Hematopoietic multipotent progenitor cell treated with erythropoietin and hydrocortisone succinate and interleukin-3 and kit ligand, for 8 days (in vitro differentiated cells): ENCODE measurements at regions not wholly inside any gene's neighbourhood (a gene's known extent, or its start where the extent isn't known, plus 50 kb on each side); places are given as distances from the start of the nearest gene placed in this dataset.

Experiments used
- DNase-seq: peaks from one replicate; pipeline ENCODE4 v3.0.0-alpha.2; 2015

DNA sequence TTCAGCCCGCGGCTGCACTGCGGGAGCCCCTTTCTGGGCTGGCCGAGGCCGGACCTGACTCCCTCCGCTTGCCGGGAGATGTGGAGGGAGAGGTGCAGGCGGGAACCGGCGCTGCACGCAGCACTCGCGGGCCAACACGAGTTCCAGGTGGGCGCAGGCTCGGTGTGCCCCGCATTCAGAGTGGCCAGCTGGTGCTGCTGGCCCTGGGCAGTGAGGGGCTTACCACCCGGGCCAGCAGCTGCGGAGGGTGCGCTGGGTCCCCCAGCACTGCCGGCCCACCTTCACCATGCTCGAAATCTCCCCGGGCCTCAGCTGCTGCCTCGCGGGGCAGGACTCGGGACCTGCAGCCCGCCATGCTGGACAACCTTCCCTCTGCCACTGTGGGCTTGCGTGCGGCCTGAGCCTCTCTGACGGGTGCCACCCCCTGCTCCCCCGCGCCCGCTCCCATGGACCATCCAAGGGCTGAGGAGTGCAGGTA lies 733.5 kb upstream of the CCDC54 start:
- DNase-seq = no peak

DNA sequence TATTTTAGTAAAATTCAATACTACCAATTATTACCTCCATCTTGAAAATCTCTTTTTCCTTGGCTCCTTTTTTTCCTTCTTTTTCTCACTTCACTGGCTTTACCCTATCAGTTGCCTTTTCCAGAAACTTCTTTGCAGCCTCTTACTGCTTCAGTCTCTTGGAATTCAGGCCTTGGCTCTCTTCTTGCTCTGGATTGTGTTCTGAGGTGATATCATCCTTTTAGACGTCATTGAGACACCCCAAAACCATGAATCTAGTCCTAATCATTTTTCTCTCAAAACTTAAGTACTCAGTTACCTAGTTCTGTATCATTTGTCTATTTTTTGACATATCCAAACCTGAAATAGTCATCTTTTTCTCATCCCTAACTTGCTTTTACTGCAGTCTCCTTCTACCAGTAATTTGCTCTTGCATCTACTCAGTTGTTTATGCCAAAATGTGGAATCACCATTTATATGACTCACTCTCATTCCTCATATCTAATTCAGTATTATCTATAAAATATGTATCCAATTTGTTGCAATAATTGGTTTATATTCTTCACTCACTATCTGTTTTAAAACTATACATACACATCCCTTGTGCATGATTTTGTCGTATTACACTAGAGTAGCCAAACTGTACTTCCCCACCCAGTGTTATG lies 703.2 kb upstream of the CCDC54 start:
- no peak for DNase-seq

DNA sequence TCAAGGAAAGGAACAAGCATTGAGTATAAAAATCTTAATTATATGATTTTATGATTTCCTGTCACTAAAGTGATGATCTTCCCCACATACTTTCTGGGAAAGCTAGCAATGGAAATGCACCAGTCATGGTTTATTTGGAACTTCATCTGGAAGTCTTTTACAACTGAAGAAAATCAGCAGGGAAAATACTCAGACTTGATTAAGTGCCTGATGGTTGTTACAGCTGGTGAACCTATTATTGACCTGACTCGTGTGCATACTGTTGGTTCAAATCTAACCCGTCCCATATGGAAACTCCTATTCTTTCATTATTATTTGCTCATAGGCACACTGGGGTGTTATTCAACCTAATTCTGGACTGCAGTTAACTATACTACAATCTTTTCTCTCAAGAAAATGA lies 701.8 kb upstream of the CCDC54 start:
- DNase-seq = no peak

DNA sequence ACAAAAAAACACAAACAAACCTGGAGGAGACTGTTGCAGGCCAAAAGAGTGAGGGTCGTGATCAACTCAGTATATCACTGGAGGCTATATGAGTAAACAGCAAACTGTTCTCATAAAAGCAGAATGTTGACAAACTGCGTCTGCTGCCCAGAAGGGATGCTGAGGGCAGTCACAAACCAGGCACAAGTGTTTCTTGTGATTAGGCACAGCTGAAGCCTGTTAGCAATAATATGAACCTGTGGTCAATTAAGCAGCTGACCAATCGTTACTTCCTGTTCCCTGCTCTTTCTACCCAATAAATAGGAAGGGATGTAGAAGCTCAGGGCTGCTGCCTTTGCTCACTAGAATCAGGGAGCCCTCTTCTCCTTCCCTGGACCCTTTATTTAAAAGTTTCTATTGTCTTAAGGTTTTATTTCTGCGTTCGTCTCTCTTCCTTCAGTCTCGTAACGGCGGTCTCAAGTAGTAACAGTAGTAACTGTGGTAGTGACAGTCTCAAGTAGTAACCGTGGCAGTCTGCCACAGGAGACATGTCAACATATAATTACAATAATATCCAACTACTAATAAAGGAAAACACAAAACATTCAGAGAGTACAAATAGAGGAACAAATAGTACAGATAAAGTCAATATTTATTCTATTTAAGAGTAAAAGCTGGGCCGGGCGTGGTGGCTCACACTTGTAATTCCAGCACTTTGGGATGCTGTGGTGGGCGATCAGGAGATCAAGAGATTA lies 698.4 kb upstream of the CCDC54 start:
- no peak for DNase-seq

DNA sequence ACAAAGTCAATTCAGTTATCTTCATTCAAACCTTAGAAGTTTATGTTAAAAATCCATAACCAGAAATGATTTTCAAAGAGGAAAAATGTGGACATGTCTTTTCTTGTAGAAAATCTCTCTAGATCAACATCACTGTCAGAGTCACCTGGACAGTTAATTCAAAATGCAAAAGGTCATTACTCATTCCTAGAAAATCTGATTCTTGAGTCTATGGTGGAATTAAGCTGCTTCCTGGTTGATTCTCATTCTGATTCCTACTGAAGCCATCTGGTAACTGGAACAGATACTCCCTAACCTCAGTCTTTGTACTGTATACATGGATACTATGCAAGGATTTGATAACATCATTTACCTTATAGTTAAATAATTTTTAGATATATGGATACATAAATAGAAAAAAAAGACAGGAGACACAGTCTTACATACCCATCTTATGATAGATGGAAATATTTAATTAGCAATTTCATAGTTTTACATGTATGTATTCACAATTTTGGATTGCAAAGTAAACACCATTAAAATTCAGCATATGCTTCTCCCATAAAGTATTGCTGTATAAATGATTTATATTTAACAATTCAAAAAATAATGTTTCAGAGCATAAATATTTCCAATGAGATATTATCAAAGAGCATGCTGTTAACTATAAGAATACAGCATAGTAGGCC lies 693.2 kb upstream of the CCDC54 start:
- no peak for DNase-seq

DNA sequence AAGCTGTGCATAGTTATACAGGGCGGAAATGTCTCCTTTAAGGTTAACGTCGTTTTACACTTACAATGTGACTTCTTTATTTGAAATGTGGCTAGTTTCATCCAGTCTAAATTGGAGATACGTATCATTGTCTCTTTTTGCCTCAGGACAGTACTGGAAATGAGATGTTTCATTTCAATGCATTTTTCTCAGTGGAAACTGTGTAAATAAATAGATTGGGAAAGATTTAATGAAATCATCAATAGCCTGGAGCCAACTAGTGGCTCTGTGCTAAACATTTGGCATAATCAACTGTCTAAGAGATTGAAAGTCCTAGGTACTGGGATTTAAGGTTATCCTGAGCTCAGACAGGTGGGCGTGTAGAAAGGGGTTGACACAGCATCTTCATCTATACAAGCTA lies 691.5 kb upstream of the CCDC54 start:
- DNase-seq = no peak

DNA sequence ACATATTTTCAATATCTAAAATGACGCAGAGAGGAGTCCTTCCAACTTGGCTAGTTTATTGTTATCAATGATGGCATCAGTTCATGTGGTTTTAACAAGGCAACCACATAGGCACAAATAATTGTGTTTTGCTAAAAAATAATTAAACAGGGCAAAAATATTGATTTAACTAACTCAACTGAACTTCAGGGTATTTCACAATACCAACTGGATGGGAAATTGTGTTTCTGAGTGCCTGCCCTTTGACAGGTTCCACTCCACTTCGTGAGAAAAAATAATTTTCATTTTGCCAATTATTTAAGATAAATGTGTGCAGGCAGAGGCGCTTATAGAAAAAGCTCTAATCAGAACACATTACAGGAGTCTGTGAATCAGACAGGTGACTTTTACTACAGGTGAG lies 689.3 kb upstream of the CCDC54 start:
- DNase-seq = no peak

DNA sequence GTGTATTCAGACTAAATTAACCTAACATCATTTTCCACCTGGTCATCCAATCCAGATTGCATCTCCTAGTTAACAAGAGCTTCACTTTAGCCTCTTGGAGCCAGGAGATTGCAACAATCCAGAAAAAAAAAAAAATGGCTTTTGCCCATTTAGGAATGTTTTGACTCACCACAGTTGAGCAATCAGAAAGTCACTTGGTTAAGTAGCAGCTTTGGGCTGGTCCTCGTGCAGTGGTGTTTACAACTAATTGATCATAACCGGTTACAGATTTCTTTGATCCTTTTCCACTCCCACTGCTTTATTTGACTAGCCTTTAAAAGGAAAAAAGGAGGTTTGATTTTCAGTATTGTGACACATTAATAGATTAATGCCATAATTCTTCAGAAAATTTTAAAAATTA lies 688.8 kb upstream of the CCDC54 start:
- DNase-seq = no peak

DNA sequence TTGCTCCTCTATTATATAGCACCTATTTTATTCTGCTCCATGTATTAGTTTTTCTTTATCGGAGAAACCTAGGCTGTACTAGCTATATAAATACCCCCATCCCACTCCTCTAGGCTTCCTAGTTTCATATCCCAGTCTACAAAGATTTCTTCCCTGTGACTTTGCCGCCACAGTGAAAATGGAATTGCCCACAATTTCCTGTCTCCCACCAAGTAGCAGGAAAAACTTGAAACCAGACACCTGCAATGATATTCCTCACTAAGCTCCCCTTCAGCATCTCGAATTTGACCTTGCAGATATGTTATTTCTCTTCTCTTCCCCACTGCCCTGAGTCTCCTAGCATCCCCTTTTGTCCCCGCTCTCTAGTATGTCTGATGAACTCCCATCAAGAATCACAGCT lies 685.8 kb upstream of the CCDC54 start:
- DNase-seq = no peak

DNA sequence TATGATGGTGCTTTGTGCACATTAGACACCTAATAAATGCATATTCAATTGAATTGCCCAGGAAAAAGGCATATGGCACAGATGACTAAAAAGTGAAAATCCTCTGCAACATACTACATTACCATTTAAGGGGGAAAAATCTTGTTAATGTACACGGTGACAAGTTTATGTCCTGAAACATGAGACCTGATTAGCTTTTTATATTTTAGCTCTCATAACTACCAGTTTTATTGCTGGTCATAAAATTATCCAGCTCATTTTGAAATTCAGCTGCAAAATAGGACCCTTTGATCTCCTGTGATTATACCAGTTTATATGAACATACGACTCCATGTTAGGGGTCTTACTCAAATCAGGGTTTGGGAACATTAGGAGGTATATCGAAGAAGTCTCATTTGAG lies 684.6 kb upstream of the CCDC54 start:
- DNase-seq = no peak

DNA sequence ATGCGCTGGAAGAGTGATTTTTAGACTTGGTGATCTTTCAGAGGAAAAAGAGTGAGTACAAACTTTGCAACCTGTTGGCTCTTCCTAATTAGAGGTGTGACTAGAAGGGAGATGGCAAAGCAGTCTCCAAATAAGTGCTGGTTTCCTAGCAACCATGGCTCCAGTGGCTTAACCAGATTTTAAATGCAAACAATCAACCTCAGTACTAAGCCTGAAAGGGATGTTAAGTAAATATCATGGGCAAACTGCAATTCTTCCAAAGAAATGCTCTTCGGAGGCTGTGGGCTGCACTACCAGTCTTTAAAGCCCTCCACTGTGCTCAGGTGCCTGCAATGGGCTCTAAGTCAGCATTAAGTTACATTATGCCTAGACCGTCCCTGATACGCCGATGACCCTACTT lies 678.1 kb upstream of the CCDC54 start:
- no peak for DNase-seq

DNA sequence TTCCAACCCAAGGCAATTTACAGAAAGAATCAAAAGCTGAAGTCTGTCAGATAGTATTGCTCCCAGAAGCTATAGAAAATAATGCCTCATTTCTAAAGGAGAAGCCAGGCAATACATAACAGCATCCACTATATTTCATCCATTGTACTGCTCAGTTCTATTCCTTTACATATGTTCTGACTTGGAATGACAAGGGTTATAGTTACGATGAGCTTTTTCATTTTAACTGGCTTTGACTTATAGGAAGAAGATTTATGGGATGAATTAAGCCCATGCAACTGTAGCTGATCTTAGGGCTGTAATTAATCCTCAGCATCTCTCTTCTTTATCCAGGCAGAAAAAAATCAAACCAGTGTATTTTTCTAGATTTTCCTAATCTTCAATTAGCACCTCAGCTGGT lies 676.3 kb upstream of the CCDC54 start:
- no peak for DNase-seq

DNA sequence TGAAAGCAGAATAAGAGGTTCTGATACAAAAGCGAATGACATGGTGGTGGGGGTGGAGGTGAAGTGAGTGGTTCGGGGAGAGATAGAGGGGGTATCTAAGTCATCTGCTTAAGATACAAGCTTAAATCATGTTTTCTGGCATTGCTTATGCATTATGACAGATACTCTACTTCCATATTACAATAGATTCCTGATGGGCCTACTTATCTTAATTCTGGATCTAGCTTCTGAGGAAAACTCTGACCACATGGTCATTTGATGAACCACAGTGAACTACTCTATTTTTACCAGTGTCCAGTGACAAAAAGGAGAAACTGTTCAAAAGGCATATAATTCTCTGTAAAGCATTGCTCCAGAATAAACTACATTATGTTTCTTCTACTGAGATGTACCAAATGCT lies 673.7 kb upstream of the CCDC54 start:
- no peak for DNase-seq

DNA sequence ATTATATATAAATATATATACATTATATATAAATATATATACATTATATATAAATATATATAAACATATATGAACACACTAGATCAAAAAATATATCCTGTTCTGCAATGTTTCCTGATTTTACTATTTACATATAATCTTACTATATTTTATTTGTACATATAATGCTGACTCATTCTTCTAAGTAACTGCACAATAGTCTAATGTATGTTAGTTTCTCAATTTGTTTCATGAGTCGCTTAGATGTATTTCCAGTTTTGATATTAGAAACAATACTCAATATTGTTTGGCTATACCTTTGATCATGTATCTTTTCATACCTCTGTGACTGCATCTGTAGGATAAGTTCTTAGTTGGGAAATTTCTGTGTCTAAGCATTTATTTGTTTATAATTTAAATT lies 669.9 kb upstream of the CCDC54 start:
- DNase-seq = no peak

DNA sequence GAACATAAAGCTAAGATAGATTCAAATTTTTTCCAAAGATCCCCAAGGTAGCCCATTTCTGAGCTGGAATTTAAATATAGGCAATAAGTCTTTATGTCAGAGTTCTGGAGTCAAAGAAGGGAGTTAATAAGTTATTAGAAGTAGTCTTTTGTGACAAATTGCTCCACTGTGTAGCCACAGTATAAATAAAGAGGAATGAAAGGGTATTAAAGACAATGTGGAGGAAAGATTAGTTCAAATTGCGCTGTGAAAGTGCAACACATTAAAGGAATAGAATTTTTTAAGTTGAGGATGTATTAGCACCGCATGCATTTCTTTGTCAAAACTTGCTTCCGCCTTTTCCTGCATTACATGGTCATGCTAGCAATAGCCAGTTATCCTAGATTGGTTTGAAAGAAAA lies 666.6 kb upstream of the CCDC54 start:
- no peak for DNase-seq

DNA sequence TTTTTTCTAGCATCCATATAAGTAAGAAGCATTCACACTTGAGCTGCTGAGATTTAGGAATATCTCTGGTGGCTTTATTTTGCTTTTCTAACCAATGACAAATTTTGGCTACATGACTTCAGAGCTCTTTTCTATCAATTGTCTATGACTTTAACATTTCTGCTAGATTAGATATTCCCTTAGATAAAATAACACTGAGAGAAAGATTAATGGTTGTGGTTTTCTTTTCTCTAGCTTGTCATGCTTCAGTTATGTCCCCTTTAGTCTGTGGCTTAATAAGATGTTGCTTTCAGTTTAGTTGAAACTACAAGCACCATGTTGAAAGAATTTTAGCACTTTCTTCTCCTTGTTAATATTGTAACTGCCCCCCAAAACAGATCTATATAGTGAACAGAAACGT lies 665.6 kb upstream of the CCDC54 start:
- no peak for DNase-seq

DNA sequence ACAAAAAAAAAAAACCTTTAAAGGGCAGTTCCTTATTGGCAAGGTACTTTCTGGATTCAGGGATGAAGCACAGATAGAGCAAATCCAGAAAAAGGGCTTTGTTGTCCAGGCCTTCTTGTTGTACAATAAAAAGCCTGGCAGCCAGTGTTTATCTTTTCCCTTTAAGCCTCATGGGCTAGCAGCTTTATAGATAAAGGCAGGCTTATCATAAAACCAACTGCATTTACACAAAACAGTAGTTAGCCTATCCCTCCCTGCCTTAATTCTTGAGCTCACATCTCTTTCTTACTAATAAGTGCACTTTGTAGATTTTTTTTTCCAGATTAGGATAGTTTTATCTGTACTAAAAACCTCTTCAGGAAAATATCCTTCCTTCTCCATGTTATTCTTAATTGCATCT lies 662.8 kb upstream of the CCDC54 start:
- DNase-seq = no peak

DNA sequence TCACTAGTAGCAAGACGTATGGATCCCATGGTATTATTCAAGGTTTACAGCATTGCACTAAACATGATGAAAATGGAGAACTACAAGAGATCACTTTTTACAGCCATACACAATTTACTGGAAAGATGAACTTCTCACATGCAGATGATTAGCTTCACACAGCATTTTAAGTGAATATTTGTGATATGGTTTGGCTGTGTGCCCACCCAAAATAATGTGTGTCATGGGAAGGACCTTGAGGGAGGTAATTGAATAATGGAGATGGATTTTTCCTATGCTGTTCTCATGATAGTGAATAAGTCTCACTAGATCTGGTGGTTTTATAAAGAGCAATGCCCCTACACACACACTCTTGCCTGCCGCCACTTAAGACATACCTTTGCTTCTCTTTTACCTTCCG lies 662.0 kb upstream of the CCDC54 start:
- no peak for DNase-seq

DNA sequence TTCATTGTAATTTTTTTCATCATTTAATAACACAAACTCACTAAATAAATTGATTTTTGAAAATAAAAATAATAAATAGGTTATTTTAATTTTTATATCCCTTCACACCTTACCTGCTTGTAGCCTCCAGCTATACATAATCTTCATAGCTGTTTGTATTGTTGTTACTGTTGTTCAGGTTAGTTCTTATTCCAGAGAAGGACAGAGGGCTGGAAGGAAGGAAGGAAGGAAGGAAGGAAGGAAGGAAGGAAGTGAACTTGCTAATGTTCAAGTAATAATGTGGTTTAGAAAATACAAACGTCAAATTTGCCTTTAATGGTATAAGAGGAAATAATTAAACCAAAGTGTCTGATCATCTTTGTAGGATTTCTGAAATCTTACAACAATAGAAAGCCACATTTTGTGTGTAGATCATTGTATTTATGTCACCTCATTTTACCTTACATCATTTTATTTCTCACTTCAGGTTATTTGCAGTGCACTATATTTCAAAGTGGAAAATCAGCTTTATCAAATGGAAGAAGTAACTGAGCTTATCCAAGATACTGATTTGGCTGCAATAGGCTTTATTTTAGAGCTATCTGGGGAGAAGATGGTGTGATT lies 660.0 kb upstream of the CCDC54 start:
- no peak for DNase-seq

DNA sequence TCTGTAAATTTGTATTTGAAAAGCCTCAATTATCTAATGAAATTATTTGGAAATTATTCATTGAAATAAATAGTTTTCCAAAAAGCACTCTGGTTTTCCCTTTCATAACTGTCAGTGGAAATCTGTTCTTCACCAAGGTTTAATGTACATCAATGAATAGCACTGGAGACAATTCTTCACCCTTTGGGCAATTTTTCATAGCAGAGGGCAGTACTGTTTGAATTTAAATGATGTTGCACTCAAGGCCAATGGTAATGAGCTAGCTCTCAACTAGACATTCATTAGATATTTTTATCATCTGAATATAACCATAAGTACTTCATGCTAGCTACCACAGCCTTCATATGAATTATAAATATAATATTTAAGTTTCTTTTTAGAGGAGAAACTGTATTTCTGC lies 658.2 kb upstream of the CCDC54 start:
- no peak for DNase-seq

DNA sequence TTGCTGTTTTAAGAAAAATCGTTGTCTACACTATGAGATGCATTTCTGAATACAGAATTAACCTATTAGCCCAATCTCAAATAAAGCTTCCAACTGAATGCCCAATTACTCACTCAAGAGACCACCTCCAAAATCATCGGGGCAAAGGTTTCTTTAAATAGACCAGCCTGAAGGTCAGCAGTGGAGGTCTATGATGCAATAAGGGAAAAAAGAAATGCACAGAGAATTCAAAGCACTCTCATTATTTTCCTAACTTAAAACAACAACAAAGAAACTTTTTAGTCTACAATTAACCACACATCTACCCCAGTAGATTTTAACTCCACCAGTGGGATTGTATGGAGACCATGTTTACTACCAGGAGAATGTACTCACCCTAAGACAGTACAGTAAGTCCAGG lies 657.7 kb upstream of the CCDC54 start:
- DNase-seq = no peak

DNA sequence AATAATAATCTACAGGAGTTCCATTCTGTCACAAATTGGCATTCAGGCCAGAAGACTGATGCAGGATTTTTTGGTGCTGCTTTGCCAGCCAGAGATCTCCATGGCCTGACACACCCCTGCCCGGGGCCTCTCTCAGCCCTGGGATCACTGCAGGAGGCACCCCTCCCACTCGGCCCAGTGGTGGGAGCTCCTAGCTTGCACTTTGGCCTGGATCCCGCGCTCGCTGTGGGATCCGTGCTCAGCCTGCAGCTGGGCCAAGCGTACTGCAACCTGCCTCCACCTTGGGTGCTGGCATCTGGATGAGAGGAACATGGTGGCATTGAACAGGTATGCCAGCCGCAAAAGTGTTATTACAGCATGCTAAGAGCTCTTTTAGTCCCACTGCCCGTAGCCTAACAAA lies 656.7 kb upstream of the CCDC54 start:
- DNase-seq = no peak

DNA sequence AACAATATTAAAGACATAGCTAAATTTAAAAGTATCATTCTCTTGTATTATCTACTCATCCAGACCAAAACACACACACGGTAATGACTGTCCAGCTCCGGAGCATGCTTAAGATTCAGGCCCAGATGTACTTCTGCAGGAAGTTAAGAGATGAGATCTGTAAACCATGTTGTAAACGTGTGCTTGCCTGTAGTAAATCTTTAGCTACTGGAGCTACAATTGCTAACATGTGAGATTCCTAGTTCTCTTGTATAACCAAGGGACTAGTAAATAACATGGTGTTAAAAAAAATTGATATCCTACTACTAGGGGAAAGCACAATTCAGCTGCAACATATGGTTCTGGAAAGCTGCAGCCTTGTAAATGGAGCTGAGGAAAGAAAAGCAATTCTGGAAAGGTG lies 651.7 kb upstream of the CCDC54 start:
- DNase-seq = no peak
